Neural cell (in vitro differentiated cells): ENCODE measurements at regions not wholly inside any gene's neighbourhood (a gene's known extent, or its start where the extent isn't known, plus 50 kb on each side); places are given as distances from the start of the nearest gene placed in this dataset.

Experiments
- H2AFZ ChIP-seq: fragments of 200-600, 300-800 bp; sonication (generic), shearing (Covaris generic); 2 replicates; pipeline ENCODE4 v1.6.0; 2014; ENCODE audit warnings: low read depth, mild to moderate bottlenecking, antibody characterized with exemption, low read length, moderate library complexity
- H3F3A ChIP-seq: fragments of 200-600 bp; shearing (Covaris generic); 2 replicates; pipeline ENCODE4 v1.6.1; 2016; ENCODE audit warnings: mild to moderate bottlenecking, moderate library complexity, mixed read lengths, antibody characterized with exemption, low read length; ENCODE audit not compliant: insufficient read depth, poor library complexity, severe bottlenecking
- H3K27ac ChIP-seq: fragments of 200-600, 300-800 bp; sonication (generic), shearing (Covaris generic); 2 replicates; pipeline ENCODE4 v1.5.1; 2014; ENCODE audit warnings: mild to moderate bottlenecking, low read length, moderate library complexity
- H3K27me3 ChIP-seq: fragments of 300-800, 200-600 bp; sonication (generic), shearing (Covaris generic); 2 replicates; pipeline ENCODE4 v1.6.0; 2014; ENCODE audit warnings: mild to moderate bottlenecking, low read depth, low read length, moderate library complexity; ENCODE audit not compliant: insufficient read depth
- H3K36me3 ChIP-seq: fragments of 300-800, 200-600 bp; sonication (generic), shearing (Covaris generic); 2 replicates; pipeline ENCODE4 v1.5.1; 2014; ENCODE audit warnings: mild to moderate bottlenecking, antibody characterized with exemption, low read length, moderate library complexity; ENCODE audit not compliant: insufficient read depth
- H3K4me2 ChIP-seq: fragments of 300-800, 200-600 bp; sonication (generic), shearing (Covaris generic); 2 replicates; pipeline ENCODE4 v1.6.0; 2014; ENCODE audit warnings: mild to moderate bottlenecking, low read length
- H3K4me3 ChIP-seq: fragments of 300-800, 200-600 bp; sonication (generic), shearing (Covaris generic); 2 replicates; pipeline ENCODE4 v1.5.1; 2014; ENCODE audit warnings: mild to moderate bottlenecking, low read length, moderate library complexity
- H3K79me2 ChIP-seq: fragments of 200-600 bp; shearing (Covaris generic); replicated peaks from 2 replicates; pipeline ENCODE4 v1.6.0; 2014; ENCODE audit warnings: mild to moderate bottlenecking, low read length, moderate library complexity; ENCODE audit not compliant: insufficient read depth
- H3K9ac ChIP-seq: fragments of 300-800, 200-600 bp; sonication (generic), shearing (Covaris generic); 2 replicates; pipeline ENCODE4 v1.6.1; 2016; ENCODE audit warnings: mild to moderate bottlenecking, low read length, mixed read lengths
- H3K9me2 ChIP-seq: fragments of 200-600 bp; shearing (Covaris generic); 2 replicates; pipeline ENCODE4 v1.6.1; 2016; ENCODE audit warnings: mild to moderate bottlenecking, low read length, mixed read lengths; ENCODE audit not compliant: insufficient read depth
- H3K9me3 ChIP-seq: fragments of 200-600, 300-800 bp; sonication (generic), shearing (Covaris generic); 2 replicates; pipeline ENCODE4 v1.6.1; 2016; ENCODE audit warnings: mild to moderate bottlenecking, mixed run types, low read length, moderate library complexity, mixed read lengths
- H4K20me1 ChIP-seq: fragments of 200-600 bp; shearing (Covaris generic); 2 replicates; pipeline ENCODE4 v1.6.1; 2016; ENCODE audit warnings: mild to moderate bottlenecking, mixed run types; ENCODE audit not compliant: insufficient read depth
- CTCF ChIP-seq: fragments of 450-650 bp; IDR thresholded peaks from 2 replicates; pipeline ENCODE4 v1.5.1; 2014; ENCODE audit warnings: antibody characterized with exemption, mild to moderate bottlenecking, moderate library complexity; ENCODE audit not compliant: poor library complexity, severe bottlenecking
- EP300 ChIP-seq: fragments of 450-650 bp; conservative IDR thresholded peaks from 2 replicates; pipeline ENCODE4 v1.6.1; 2014; ENCODE audit warnings: antibody characterized with exemption, mild to moderate bottlenecking, moderate library complexity; ENCODE audit not compliant: poor library complexity, severe bottlenecking
- EZH2 ChIP-seq: fragments of 200-600, 300-800 bp; shearing (Covaris generic), sonication (generic); IDR thresholded peaks from 2 replicates; pipeline ENCODE4 v1.6.1; 2014; ENCODE audit warnings: antibody characterized with exemption, low read length, borderline replicate concordance, mild to moderate bottlenecking; ENCODE audit not compliant: insufficient read depth, poor library complexity, severe bottlenecking
- MXI1 ChIP-seq: fragments of 450-650 bp; conservative IDR thresholded peaks from 2 replicates; pipeline ENCODE4 v1.6.1; 2014; ENCODE audit warnings: antibody characterized with exemption, mild to moderate bottlenecking; ENCODE audit not compliant: poor library complexity, severe bottlenecking
- POLR2AphosphoS5 ChIP-seq: IDR thresholded peaks from 2 replicates; pipeline ENCODE4 v1.6.1; 2012
- RAD21 ChIP-seq: fragments of 450-650 bp; conservative IDR thresholded peaks from 2 replicates; pipeline ENCODE4 v1.6.1; 2014; ENCODE audit warnings: antibody characterized with exemption, mild to moderate bottlenecking, moderate library complexity
- REST ChIP-seq: IDR thresholded peaks from 2 replicates; pipeline ENCODE4 v1.6.1; 2012; ENCODE audit warnings: borderline replicate concordance
- SMC3 ChIP-seq: fragments of 450-650 bp; conservative IDR thresholded peaks from 2 replicates; pipeline ENCODE4 v1.6.1; 2014; ENCODE audit warnings: antibody characterized with exemption, mild to moderate bottlenecking, moderate library complexity; ENCODE audit not compliant: poor library complexity
- TAF1 ChIP-seq: IDR thresholded peaks from 2 replicates; pipeline ENCODE4 v1.6.1; 2012; ENCODE audit warnings: low read depth

GRCh38 chr3:79926522-79926921, 158.7 kb upstream of the ROBO1 start:
- no peaks in the 10 kb centered on the region for H3K79me2 ChIP-seq
- H3K9me2 ChIP-seq: no peaks in the 10 kb centered on the region
- H3K27ac ChIP-seq: no peak overlapping the region
- no peaks in the 10 kb centered on the region for H4K20me1 ChIP-seq
- H3F3A ChIP-seq: no peaks in the 10 kb centered on the region
- TF ChIP-seq CTCF: no peak
- TF ChIP-seq RAD21: no peak
- TF ChIP-seq EZH2: no peak
- no peak for TF ChIP-seq REST
- TF ChIP-seq SMC3: no peak
- no peak for TF ChIP-seq TAF1
- TF ChIP-seq EP300: no peak
- no peak for TF ChIP-seq MXI1
- no peak for TF ChIP-seq POLR2AphosphoS5
- no peak overlapping the region for H3K9ac ChIP-seq
- no peaks in the 10 kb centered on the region for H3K36me3 ChIP-seq
- H2AFZ ChIP-seq: no peak overlapping the region
- no peaks in the 10 kb centered on the region for H3K27me3 ChIP-seq
- H3K4me2 ChIP-seq: no peak overlapping the region
- H3K4me3 ChIP-seq: no peak overlapping the region
- H3K9me3 ChIP-seq: no peaks in the 10 kb centered on the region

GRCh38 chr3:79922633-79923032, 154.8 kb upstream of the ROBO1 start:
- Histone ChIP-seq H3K27me3 (no peaks in the 10 kb centered on the region), H4K20me1 (no peaks in the 10 kb centered on the region), H3K9me3 (no peaks in the 10 kb centered on the region), H3K79me2 (no peaks in the 10 kb centered on the region), H3K9ac (no peak overlapping the region), H3K36me3 (no peaks in the 10 kb centered on the region), H3F3A (no peaks in the 10 kb centered on the region), H3K27ac (no peak overlapping the region), H2AFZ (no peak overlapping the region), H3K4me2 (no peak overlapping the region), H3K4me3 (no peak overlapping the region), H3K9me2 (no peaks in the 10 kb centered on the region)
- no peak for TF ChIP-seq MXI1
- no peak for TF ChIP-seq SMC3
- TF ChIP-seq EP300: no peak
- no peak for TF ChIP-seq EZH2
- no peak for TF ChIP-seq POLR2AphosphoS5
- no peak for TF ChIP-seq REST
- no peak for TF ChIP-seq RAD21
- no peak for TF ChIP-seq TAF1
- no peak for TF ChIP-seq CTCF
